Suppressor macrophage (primary cell): ENCODE measurements at regions not wholly inside any gene's neighbourhood (a gene's known extent, or its start where the extent isn't known, plus 50 kb on each side); places are given as distances from the start of the nearest gene placed in this dataset.
"Not testable (repeated sequence)": the region's sequence is repeated elsewhere in the genome, so short reads cannot be mapped to it uniquely, and the experiment has no call there.

ENCODE experiments used
- DNase-seq, 4 experiments: peaks; one replicate each; pipeline ENCODE4 v3.0.0-alpha.2; 2020 to 2022

DNA sequence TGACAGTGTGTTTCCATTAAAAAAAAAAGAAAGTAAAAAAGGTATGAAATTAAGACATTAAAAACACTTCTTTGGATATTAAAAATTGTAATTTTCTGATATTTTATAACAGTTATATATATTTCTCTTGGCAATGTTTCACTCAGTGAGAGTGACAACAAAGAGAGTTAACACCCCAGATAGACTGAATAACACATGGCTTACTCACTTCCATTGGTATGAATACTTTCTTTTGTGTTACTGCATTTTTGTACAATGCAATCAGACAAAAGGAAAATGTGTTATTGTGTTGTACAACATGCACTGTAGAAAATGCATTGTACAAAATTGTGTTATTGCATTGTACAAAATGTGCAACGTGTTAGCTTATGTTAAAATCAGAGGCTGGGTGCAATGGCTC is 676.6 kb upstream of the AMELY start:
- DNase-seq = not testable (repeated sequence)

GRCh38 chrY:7562541-7562940 is 651.0 kb upstream of the AMELY start:
- no peak for DNase-seq

DNA sequence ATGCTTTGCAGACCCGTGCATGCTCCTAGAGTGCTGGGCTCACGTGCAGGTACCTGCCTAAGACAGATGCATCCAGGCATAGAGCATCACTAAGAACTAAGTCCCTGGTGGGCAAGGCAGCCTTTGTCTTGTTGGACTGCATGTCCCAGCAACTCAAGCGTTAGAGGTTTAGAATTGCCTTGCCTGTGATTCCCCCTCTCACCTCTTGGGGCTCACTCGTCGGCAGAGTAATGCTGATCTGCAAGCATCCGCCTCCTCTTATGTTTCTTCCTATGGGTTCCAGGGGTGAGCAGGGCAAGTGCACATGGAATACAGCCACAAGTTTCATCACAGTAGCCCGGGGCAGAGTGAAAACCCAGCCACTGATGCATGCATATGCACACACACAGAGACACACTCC is 646.1 kb upstream of the AMELY start:
- peak in 1 of 4 experiments; percentile 2 for DNase-seq

GRCh38 chrY:7555006-7555405 is 643.5 kb upstream of the AMELY start:
- DNase-seq = no peak

DNA sequence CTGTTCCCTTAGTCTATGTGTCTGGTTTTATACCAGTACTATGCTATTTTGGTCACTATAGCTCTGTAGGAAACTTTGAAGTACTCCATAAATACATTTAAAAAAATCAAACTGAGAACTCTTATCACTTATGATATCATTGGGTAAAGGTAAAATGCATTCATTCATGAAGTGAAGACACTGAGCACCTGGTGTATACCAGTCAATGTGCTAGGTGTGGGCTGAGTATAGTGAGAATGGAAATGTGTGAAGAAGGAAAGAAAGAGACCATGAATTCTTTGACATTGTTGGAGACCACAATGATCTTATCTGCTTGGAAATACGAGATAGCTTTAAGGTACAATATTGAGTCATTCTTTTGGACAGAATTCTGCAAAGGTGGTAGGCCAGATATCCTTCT is 633.5 kb upstream of the AMELY start:
- no peak for DNase-seq

DNA sequence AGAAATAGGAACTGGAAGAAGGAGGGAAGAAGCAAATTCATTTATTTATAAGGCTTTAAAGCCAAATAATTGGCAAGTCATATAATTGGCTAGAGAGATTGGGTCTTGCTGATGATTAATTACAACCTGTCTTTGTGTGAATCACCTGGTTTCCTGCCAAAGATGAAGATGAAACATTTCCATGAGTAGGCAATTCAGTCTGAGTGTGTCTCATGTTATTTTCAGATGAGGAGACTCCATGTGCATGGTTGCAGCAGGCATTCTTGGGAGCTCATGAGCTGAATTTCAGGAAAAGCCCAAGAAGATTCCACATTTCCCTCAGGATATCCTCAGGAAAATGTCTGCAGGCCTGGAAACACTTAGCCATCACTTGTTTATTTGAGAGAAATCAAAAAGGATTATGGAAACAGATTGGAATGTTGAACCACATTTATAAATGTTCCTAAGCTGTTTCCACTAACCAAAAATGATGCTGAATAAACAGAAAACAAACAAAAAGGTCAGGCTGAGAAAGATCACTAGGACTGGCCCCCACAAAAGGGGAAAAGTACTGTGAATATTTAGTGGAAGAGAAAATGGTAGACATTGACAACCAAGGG is 632.7 kb upstream of the AMELY start:
- DNase-seq = no peak

DNA sequence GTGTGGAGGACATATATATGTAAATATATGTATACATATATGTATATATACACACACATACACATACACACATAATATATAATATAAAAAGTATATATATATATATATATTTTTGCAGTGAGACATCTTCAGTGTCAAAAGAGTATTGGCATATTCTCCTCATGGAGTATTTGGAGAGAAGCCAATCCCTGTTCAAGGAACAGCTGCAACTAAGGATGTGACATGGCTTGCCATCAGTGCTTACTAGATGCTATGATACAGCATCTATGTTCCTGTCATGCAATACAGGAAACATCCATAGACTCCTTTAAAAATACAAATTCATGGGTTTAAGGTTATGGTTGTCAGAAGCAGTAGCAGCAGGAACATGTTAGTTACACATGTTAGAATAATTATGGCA is 632.0 kb upstream of the AMELY start:
- no peak for DNase-seq

DNA sequence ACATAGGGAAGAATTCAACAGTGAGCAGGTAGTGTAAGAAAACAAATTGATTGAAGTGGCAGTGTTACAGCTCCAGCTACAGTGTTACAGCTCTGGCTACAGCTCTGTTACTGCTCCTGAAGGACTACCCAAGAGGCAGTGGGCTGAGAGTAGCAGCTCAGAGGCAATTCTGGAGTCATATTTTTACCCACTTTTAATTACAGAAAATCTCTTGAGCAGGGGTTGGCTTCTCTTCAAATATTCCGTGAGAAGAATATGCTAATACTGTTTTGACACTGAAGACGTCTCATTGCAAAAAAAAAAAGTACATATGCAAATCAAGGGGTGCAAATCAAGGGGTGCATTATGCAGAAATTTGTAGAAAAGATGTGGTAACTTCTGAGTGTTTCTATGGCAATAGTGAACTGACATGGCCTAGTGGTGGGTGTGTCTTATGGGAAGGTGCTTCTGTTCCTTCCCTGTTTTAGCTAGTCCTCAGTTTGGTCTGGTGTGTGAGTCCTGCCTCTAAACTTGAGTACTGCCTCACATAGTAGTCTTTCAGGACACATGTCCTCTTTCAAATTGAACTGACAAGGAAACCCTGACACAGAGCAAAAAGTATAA is 630.8 kb upstream of the AMELY start:
- DNase-seq = no peak

GRCh38 chrY:7529396-7529795 is 617.8 kb upstream of the AMELY start:
- peak; percentile 2 to 31 (median 21) for DNase-seq

DNA sequence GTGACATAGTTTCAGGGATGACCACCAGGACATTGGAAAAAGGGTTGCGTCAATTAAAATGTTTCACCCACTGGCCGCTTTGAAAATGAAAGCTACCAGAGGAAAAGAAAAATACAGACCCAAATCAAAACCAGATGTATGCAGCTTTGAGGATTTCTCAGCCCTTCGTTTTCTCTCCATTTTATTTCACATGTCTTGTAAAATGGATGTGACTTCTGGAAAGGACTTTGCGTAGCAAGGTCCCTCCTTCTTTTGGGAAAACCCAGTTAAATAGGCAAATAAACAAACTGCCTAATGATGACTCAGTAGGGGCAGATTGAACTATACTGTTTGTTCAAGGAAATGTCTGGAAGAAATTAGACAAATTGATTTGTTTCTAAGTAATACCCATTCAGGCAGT is 616.0 kb upstream of the AMELY start:
- not testable (repeated sequence) for DNase-seq

GRCh38 chrY:7518387-7518786 is 606.8 kb upstream of the AMELY start:
- DNase-seq = no peak

- DNase-seq = no peak
Measured at GRCh38 chrY:7516268-7516667, 604.7 kb upstream of the AMELY start.

DNA sequence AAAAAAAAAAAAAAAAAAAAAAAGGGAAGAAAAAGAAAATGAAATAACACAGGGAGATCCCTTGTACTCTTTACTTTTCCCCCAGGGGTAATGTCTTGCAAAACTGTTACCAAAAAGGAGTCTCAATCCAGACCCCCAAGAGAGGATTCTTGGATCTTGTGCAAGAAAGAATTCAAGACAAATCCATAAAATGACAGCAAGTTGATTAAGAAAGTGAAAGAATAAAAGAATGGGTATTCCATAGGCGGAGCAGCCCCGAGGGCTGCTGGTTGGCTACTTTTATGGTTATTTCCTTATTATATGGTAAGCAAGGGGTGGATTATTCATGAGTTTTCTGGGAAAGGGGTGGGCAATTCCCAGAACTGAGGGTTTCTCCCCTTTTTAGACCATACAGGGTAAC is 604.3 kb upstream of the AMELY start:
- DNase-seq = no peak

DNA sequence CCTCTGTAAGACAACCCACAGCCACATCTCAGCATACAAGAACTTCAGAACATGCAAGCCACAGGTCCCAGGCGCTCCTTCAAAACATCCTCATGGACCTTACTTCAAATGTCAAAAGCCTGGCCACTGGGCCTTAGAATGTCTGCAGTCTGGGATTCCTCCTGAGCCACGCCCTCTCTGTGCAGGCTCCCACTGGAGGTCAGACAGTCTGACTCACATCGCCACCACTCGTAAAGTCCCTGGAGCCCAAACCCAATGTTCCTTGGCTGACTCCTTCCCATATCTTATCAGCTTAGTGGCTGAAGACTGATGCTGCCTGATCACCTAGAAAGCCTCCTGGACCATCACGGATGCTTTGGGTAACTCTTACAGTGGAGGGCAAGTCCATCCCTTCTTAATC is 591.3 kb upstream of the AMELY start:
- no peak for DNase-seq

DNA sequence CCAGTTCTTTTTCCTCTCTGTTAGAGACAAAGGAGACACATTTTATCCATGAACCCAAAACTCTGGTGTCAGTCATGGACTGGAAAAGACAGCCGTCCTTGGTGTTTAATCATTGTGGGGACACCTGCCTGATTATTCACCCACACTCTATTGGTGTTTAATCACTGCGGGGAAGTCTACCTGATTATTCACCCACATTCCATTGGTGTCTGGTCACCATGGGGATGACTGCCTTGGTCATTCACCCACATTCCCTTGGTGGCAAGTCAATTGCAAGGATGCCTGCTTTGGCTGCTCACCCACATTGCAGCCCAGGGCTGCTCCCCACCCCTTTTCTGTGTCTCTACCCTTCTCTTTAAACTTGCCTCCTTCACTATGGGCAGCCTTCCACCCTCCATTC is 589.7 kb upstream of the AMELY start:
- no peak for DNase-seq

- no peak for DNase-seq
Measured at GRCh38 chrY:7496001-7496400, 584.4 kb upstream of the AMELY start.

- not testable (repeated sequence) for DNase-seq
Measured at GRCh38 chrY:7484455-7485285, 573.1 kb upstream of the AMELY start.

- no peak for DNase-seq
Measured at GRCh38 chrY:7471976-7472375, 560.4 kb upstream of the AMELY start.

DNA sequence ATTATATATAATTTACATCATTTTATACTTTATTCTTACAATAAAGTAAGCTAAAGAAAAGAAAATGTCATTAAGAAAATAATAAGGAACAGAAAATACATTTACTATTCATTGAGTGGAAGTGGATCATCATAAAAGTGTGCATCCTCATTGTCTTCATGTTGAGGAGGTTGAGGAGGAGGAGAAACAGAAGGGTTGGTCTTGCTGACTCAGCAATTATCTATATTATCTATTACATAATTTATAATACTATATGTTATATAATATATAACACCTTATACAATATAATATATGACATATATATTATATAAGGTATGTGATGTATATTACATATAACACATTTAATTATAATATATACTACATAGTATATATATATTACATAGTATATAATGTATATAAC is 558.5 kb upstream of the AMELY start:
- DNase-seq = no peak

DNA sequence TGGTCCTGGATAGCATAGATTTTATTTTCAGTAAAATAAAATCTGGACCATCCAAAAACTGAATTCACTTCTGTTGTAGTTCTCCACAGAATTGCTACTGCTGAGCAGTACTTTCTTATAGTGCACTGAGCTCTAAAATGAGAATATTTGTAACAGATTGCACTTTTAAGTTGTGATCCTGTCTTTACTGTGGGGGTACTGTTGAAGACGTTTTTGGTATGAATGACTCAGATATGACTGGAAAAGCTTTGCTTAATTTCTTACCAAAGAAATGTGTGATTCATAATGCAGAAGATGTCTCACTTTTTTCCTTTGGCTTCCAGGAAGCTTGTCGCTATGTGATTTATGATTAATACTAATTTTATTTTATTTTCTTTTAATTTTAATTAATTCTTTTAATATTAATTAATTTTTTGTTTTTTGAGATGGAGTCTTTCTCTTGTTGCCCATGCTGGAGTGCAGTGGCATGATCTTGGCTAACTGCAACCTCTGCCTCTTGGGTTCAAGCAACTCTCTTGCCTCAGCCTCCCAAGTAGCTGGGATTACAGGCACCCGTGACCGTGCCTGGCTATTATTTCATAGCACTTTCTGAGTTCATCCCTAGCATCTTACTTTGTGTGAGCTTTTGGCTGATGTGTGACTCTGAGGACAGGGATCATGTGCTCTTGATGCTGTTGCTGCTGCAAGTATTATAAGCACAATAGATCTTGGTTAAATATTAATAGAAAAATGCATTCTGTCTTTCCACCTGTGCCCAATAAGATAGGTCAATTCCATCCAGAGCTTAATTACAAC is 557.6 kb upstream of the AMELY start:
- DNase-seq = no peak

- DNase-seq = peak in 2 of 4 experiments; percentile 15 to 20
Measured at GRCh38 chrY:7467796-7468520, 556.4 kb upstream of the AMELY start.

GRCh38 chrY:7465185-7465621 is 553.7 kb upstream of the AMELY start:
- DNase-seq = no peak
